ENCODE measurements at regions not wholly inside any gene's neighbourhood (a gene's known extent, or its start where the extent isn't known, plus 50 kb on each side); places are given as distances from the start of the nearest gene placed in this dataset.

DNA sequence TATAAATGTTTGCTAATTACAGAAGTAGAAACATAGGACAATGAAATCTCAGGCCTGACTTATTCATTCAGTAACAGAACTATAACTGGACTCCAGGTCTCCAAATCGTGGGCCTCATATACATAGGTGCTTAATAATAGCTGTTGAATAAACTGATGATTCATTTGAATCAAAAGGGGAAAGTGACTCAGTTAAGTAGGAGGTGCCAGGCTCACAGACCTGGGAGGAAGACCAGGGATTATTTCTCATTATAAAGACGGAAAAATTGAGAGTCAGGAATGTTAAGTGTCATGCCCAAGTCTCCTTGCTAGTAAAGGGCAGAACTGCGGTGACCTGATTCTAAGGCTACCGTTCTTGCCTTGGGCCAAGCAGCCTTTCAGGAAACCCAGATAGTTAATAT, 131.5 kb downstream of the HS3ST1 start:
- no peaks in the 10 kb centered on the region for H3K9me3 Mint-ChIP-seq
- H3K36me3 Mint-ChIP-seq = no peaks in the 10 kb centered on the region
- no peaks in the 10 kb centered on the region for H3K27me3 Mint-ChIP-seq
- TF ChIP-seq, protein P1, sequence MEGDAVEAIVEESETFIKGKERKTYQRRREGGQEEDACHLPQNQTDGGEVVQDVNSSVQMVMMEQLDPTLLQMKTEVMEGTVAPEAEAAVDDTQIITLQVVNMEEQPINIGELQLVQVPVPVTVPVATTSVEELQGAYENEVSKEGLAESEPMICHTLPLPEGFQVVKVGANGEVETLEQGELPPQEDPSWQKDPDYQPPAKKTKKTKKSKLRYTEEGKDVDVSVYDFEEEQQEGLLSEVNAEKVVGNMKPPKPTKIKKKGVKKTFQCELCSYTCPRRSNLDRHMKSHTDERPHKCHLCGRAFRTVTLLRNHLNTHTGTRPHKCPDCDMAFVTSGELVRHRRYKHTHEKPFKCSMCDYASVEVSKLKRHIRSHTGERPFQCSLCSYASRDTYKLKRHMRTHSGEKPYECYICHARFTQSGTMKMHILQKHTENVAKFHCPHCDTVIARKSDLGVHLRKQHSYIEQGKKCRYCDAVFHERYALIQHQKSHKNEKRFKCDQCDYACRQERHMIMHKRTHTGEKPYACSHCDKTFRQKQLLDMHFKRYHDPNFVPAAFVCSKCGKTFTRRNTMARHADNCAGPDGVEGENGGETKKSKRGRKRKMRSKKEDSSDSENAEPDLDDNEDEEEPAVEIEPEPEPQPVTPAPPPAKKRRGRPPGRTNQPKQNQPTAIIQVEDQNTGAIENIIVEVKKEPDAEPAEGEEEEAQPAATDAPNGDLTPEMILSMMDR (conservative IDR thresholded peaks at IDR 0.05) = no peak
- H3K4me1 Mint-ChIP-seq (ENCODE audit: unreplicated experiment) = peaks cover 4% of the 10 kb centered on the region
- H3K27ac Mint-ChIP-seq = no peak overlapping the region
- H3K4me3 Mint-ChIP-seq = no peak overlapping the region
- DNase-seq (ENCODE audit: extremely low spot score, unreplicated experiment) = no peak

DNA sequence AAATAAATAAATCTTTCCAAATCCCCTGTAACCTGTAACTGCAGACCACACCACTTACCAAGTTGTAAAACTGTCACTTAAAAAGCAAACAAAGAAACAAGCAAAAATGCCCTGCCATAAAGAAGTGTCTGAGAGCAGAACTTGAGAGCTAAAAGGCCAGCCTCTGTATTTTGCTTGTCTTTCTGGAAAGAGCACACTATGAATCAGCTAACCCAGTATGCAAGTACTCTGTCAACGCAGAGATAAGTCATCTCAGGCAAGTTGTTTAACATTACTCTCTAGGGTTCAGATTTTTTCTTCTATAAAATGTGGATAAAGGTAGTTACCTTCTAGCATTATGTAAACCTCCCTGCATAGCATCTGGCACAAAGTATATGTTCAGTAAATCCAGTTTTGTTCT, 134.8 kb downstream of the HS3ST1 start:
- no peak for DNase-seq (ENCODE audit: extremely low spot score, unreplicated experiment)
- Mint-ChIP-seq H3K4me3 (no peak overlapping the region), H3K36me3 (no peaks in the 10 kb centered on the region), H3K4me1 (ENCODE audit: unreplicated experiment) (peaks cover 4% of the 10 kb centered on the region), H3K9me3 (no peaks in the 10 kb centered on the region), H3K27ac (no peak overlapping the region), H3K27me3 (no peaks in the 10 kb centered on the region)
- TF ChIP-seq, protein P1 (conservative IDR thresholded peaks at IDR 0.05) = no peak

DNA sequence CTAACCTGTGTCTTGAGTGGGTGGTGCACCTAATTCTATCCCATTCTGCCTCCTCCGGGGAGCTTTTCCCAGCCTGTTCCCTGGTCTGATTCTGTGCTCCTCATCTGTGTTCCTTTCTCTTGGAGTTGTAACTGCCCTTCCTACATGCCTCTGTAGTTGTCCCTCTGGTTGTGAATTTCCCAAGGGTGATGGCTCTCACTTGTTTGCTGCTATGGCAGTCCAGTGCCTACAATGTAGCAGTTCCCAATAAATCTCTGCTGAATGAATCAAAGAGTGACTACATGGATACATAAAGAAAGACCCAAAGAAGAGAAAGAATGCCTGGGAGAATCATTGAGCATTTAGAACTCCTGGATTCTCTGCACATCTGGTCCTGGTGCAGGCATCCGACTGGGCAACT, 141.6 kb downstream of the HS3ST1 start:
- H3K9me3 Mint-ChIP-seq = peaks cover 16% of the 10 kb centered on the region

DNA sequence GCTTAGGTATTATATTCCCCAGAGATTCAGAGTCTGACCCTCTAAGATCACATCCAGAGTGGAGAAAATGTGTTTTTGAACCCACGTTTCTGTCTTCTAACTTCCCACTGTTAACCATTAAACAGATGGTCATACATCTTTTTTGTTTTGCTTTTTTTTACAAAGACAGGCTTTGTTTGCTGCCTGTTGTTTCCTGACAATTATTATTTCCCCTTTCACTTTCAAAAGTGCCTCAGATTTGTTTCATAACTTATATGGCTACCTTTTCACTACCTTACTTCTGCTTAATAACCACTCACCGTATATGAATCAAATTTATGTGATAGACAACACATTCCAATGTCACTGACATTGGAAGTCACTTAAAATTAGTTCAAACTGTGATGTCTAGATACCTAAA, 142.2 kb downstream of the HS3ST1 start:
- no peaks in the 10 kb centered on the region for H3K27me3 Mint-ChIP-seq
- no peak overlapping the region for H3K27ac Mint-ChIP-seq
- H3K4me1 Mint-ChIP-seq (ENCODE audit: unreplicated experiment) = no peaks in the 10 kb centered on the region
- no peak for DNase-seq (ENCODE audit: extremely low spot score, unreplicated experiment)
- H3K9me3 Mint-ChIP-seq = peaks cover 16% of the 10 kb centered on the region
- no peak overlapping the region for H3K4me3 Mint-ChIP-seq
- TF ChIP-seq, protein P1 (conservative IDR thresholded peaks at IDR 0.05) = no peak
- peaks cover 10% of the 10 kb centered on the region for H3K36me3 Mint-ChIP-seq

More for the DNA sequence above, 141.6 kb downstream of the HS3ST1 start:
- Mint-ChIP-seq H3K36me3 (peaks cover 10% of the 10 kb centered on the region), H3K27me3 (no peaks in the 10 kb centered on the region), H3K4me3 (no peak overlapping the region), H3K27ac (no peak overlapping the region), H3K4me1 (ENCODE audit: unreplicated experiment) (no peaks in the 10 kb centered on the region)
- DNase-seq (ENCODE audit: extremely low spot score, unreplicated experiment) = no peak
- TF ChIP-seq, protein P1 (conservative IDR thresholded peaks at IDR 0.05) = no peak

DNA sequence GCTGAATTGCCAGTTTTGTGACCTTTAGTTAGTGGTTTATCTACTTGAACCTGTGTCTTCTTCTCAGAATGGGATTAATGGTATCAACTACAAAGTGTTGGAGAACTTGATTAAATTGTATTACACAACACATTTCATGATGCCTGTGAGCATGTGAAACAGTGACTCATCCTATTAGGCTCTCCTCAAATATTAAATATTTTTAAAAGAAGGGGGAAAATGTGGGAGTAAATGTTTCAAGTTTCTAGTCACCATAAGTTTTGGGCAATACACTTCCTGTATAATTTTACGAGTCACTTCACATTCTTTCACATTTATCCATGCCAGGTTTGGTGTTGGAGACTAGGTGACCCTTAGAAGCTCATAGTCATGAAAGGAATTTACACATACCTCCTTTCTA, 147.0 kb downstream of the HS3ST1 start:
- TF ChIP-seq, protein P1 (conservative IDR thresholded peaks at IDR 0.05) = no peak
- peaks cover 10% of the 10 kb centered on the region for H3K36me3 Mint-ChIP-seq
- no peak for DNase-seq (ENCODE audit: extremely low spot score, unreplicated experiment)
- H3K27me3 Mint-ChIP-seq = no peaks in the 10 kb centered on the region
- H3K4me1 Mint-ChIP-seq (ENCODE audit: unreplicated experiment) = no peaks in the 10 kb centered on the region
- H3K27ac Mint-ChIP-seq = no peak overlapping the region
- H3K4me3 Mint-ChIP-seq = no peak overlapping the region
- peaks cover 16% of the 10 kb centered on the region for H3K9me3 Mint-ChIP-seq

DNA sequence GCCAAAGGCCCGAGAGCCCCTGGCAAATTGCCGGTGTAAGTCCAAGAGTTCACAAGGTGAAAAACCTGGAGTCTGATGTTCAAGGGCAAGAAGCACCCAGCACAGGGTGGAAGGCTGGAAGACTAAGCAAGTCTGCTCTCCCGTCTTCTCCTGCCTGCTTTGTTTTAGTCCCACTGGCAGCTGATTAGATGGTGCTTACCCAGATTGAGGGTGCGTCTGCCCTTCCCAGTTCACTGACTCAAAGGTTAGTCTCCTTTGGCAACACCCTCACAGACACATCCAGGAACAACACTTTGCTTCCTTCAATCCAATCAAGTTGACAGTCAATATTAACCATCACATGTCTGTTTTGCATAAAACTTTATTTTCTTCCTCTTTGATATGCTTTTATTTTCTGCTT, 157.4 kb downstream of the HS3ST1 start:
- Mint-ChIP-seq H3K36me3 (no peaks in the 10 kb centered on the region), H3K9me3 (no peaks in the 10 kb centered on the region), H3K4me1 (ENCODE audit: unreplicated experiment) (no peaks in the 10 kb centered on the region), H3K27ac (no peak overlapping the region), H3K4me3 (no peak overlapping the region), H3K27me3 (no peaks in the 10 kb centered on the region)
- DNase-seq (ENCODE audit: extremely low spot score, unreplicated experiment) = no peak
- TF ChIP-seq, protein P1 (conservative IDR thresholded peaks at IDR 0.05) = no peak

Measured in type B pancreatic cell (in vitro differentiated cells).